ENCODE measurements at regions not wholly inside any gene's neighbourhood (a gene's known extent, or its start where the extent isn't known, plus 50 kb on each side); places are given as distances from the start of the nearest gene placed in this dataset.

DNA sequence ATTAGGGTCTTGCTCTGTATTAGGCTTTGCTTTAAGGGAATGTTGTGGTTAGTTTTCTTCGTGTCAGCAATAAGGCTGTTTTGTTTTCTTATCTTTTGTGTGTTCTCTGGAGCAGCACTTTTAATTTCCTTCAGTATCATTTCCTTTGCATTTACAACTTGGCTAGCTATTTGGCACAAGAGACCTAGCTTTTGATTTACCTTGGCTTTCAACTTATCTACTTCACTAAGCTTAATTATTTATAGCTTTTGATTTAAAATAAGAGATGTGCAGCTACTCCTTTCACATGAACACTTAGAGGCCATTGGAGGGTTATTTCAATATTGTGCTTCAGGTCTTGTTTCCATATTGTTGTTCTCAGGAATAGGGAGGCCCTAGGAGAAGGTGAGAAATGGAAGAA, 68.2 kb downstream of the FAT4 start:
- TF ChIP-seq GATA3 (IDR thresholded peaks at IDR 0.05; ENCODE audit: low read depth, low read length): no peak
- TF ChIP-seq GATA2 (IDR thresholded peaks at IDR 0.05; ENCODE audit: low read depth, low read length): no peak

Measured in SH-SY5Y (cell line).